Renal pelvis (tissue), 1 donor: ENCODE measurements at regions not wholly inside any gene's neighbourhood (a gene's known extent, or its start where the extent isn't known, plus 50 kb on each side); places are given as distances from the start of the nearest gene placed in this dataset.

Source experiments
- DNase-seq: peaks from one replicate; pipeline ENCODE4 v3.0.0-alpha.2; 2013

GRCh38 chr2:136244536-136244885 is 126.6 kb upstream of the CXCR4 start:
- no peak for DNase-seq

- no peak for DNase-seq
Observed at GRCh38 chr2:136243638-136244535, 125.9 kb upstream of the CXCR4 start.

- no peak for DNase-seq
Observed at GRCh38 chr2:136242687-136243277, 124.8 kb upstream of the CXCR4 start.

GRCh38 chr2:136242100-136242499 is 124.2 kb upstream of the CXCR4 start:
- no peak for DNase-seq

GRCh38 chr2:136239079-136239685 is 121.2 kb upstream of the CXCR4 start:
- no peak for DNase-seq

- DNase-seq, result no peak
Observed at GRCh38 chr2:136238286-136239078, 120.5 kb upstream of the CXCR4 start.

GRCh38 chr2:136236019-136236418 is 118.1 kb upstream of the CXCR4 start:
- DNase-seq, result no peak

GRCh38 chr2:136235546-136235945 is 117.6 kb upstream of the CXCR4 start:
- DNase-seq, result no peak

GRCh38 chr2:136234261-136234660 is 116.3 kb upstream of the CXCR4 start:
- no peak for DNase-seq

GRCh38 chr2:136233298-136233697 is 115.3 kb upstream of the CXCR4 start:
- DNase-seq, result no peak

- no peak for DNase-seq
Observed at GRCh38 chr2:136232456-136233172, 114.7 kb upstream of the CXCR4 start.

- DNase-seq, result no peak
Observed at GRCh38 chr2:136230464-136230863, 112.5 kb upstream of the CXCR4 start.

- no peak for DNase-seq
Observed at GRCh38 chr2:136226903-136227302, 109.0 kb upstream of the CXCR4 start.

GRCh38 chr2:136225950-136226835 is 108.2 kb upstream of the CXCR4 start:
- no peak for DNase-seq

- DNase-seq, result no peak
Observed at GRCh38 chr2:136223274-136223673, 105.3 kb upstream of the CXCR4 start.

- DNase-seq, result no peak
Observed at GRCh38 chr2:136222862-136223261, 104.9 kb upstream of the CXCR4 start.

- DNase-seq, result no peak
Observed at GRCh38 chr2:136221026-136221425, 103.1 kb upstream of the CXCR4 start.

GRCh38 chr2:136219963-136220362 is 102.0 kb upstream of the CXCR4 start:
- DNase-seq, result no peak

- DNase-seq, result no peak
Observed at GRCh38 chr2:136219341-136219740, 101.4 kb upstream of the CXCR4 start.

GRCh38 chr2:136217996-136218395 is 100.0 kb upstream of the CXCR4 start:
- DNase-seq, result no peak
